Hepatocyte (in vitro differentiated cells): ENCODE measurements at regions not wholly inside any gene's neighbourhood (a gene's known extent, or its start where the extent isn't known, plus 50 kb on each side); places are given as distances from the start of the nearest gene placed in this dataset.

Source experiments
- EZH2 ChIP-seq: fragments of 200-600 bp; sonication (generic); IDR thresholded peaks from 2 replicates; pipeline ENCODE4 v1.6.1; 2016; ENCODE audit warnings: antibody characterized with exemption, mild to moderate bottlenecking, borderline replicate concordance
- EZH2phosphoT487 ChIP-seq: fragments of 200-600 bp; sonication (generic); IDR thresholded peaks from one replicate; pipeline ENCODE4 v1.6.1; 2018; ENCODE audit warnings: antibody characterized with exemption, mild to moderate bottlenecking, low read depth, moderate library complexity; ENCODE audit not compliant: unreplicated experiment, severe bottlenecking
- TF ChIP-seq, protein P1 (sequence below): fragments of 200-600 bp; sonication (generic); IDR thresholded peaks from 2 replicates; pipeline ENCODE4 v1.5.1; 2016; ENCODE audit warnings: antibody characterized with exemption, mild to moderate bottlenecking; ENCODE audit not compliant: poor library complexity

DNA sequence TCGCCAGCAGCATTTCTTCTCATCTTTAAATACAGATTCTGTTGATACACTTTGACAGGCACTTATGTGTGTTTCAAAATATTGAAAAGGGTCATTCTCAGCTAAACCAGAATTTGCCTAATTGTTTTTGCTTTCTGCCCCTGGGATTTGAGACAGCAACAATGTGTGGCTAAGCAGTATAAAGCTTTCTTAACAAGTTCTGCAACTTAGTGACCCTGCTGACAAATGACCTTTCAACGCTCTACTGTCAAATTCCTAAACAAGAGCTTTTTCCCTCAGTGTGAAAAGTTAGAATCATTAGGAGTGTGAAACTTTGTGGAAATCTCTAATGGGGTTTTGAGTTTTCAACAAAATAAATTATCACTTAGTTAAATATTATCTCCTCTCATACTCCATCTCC, 414.6 kb downstream of the RFPL4B start:
- TF ChIP-seq, protein P1, sequence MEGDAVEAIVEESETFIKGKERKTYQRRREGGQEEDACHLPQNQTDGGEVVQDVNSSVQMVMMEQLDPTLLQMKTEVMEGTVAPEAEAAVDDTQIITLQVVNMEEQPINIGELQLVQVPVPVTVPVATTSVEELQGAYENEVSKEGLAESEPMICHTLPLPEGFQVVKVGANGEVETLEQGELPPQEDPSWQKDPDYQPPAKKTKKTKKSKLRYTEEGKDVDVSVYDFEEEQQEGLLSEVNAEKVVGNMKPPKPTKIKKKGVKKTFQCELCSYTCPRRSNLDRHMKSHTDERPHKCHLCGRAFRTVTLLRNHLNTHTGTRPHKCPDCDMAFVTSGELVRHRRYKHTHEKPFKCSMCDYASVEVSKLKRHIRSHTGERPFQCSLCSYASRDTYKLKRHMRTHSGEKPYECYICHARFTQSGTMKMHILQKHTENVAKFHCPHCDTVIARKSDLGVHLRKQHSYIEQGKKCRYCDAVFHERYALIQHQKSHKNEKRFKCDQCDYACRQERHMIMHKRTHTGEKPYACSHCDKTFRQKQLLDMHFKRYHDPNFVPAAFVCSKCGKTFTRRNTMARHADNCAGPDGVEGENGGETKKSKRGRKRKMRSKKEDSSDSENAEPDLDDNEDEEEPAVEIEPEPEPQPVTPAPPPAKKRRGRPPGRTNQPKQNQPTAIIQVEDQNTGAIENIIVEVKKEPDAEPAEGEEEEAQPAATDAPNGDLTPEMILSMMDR, result no peak
- TF ChIP-seq EZH2 (no peak), EZH2phosphoT487 (no peak)
